HepG2 (cell line): ENCODE measurements at regions not wholly inside any gene's neighbourhood (a gene's known extent, or its start where the extent isn't known, plus 50 kb on each side); places are given as distances from the start of the nearest gene placed in this dataset.

ENCODE experiments used
- ATAC-seq: fragments of 200-7000 bp; cut with Tn5 transposase; 3 replicates; pipeline ENCODE4 v1.9.1; 2020; ENCODE audit warnings: mild to moderate bottlenecking, moderate library complexity
- BruUV-seq: library from RNA; stranded (reverse); fragments of 400-500 nt; replicated peaks from 2 replicates; lab custom pipeline; 2021; lab: Mats Ljungman, UMichigan
- CTCF ChIA-PET: fragments of 300-600 bp; formaldehyde crosslinking; extraction: SDS; loops from one replicate; lab custom pipeline; 2021; ENCODE audit warnings: low total read pairs, inconsistent platforms, low intra/inter-chr PET ratio; lab: Yijun Ruan, JAX
- POLR2A ChIA-PET: fragments of 350-600 bp; sonication (Branson Sonifier 250); formaldehyde crosslinking; loops from one replicate; lab custom pipeline; 2020; ENCODE audit warnings: antibody characterized with exemption, inconsistent platforms; lab: Yijun Ruan, JAX
- DNase-seq: peaks from one replicate; pipeline ENCODE4 v3.0.0-alpha.2; 2015; ENCODE audit warnings: low spot score
- FAIRE-seq: peaks from 3 replicates; lab custom pipeline; 2011; peaks lifted over from hg19 to GRCh38; lab: Jason Lieb, UNC
- H2AFZ ChIP-seq: one replicate; pipeline ENCODE4 v1.6.1; 2011; ENCODE audit warnings: low read length, inconsistent platforms
- H3K27ac ChIP-seq: fragments of 300-600 bp; 3 replicates; pipeline ENCODE4 v1.8.0; 2011; ENCODE audit warnings: mixed run types, mild to moderate bottlenecking, mixed read lengths, low read length, inconsistent platforms; ENCODE audit not compliant: insufficient read depth; ENCODE audit errors: extremely low read length
- H3K27me3 ChIP-seq, 2 experiments: fragments of 200-600 bp in 1 of 2; 2 replicates in 1 of 2; 3 replicates in 1 of 2; pipeline versions ENCODE4 v1.6.0 to v1.8.0; 2011; ENCODE audit warnings: low read length in 2 of 2, mild to moderate bottlenecking in 2 of 2, moderate library complexity in 2 of 2, inconsistent platforms in 1 of 2; ENCODE audit not compliant: insufficient read depth in 2 of 2, control insufficient read depth in 1 of 2
- H3K36me3 ChIP-seq, 2 experiments: fragments of 200-600 bp in 1 of 2; replicated peaks in 1 of 2; 2 replicates in 1 of 2; 3 replicates in 1 of 2; pipeline versions ENCODE4 v1.5.1 to v1.8.0; 2011; ENCODE audit warnings: low read length in 2 of 2, inconsistent platforms in 1 of 2; ENCODE audit not compliant: insufficient read depth in 2 of 2, control insufficient read depth in 1 of 2
- H3K4me1 ChIP-seq: 2 replicates; pipeline ENCODE4 v1.5.1; 2012; ENCODE audit warnings: low read length, inconsistent platforms; ENCODE audit not compliant: insufficient read depth
- H3K4me2 ChIP-seq: 2 replicates; pipeline ENCODE4 v1.6.0; 2011; ENCODE audit warnings: low read depth, low read length, inconsistent platforms
- H3K4me3 ChIP-seq, 3 experiments: fragments of 200-600 bp in 1 of 3; sonication (generic), shearing (Covaris generic) in 1 of 3; replicated peaks in 1 of 3; 2 replicates each; pipeline ENCODE4 v1.5.1; 2011 to 2016; ENCODE audit warnings: low read length in 3 of 3, inconsistent platforms in 2 of 3, low read depth in 2 of 3, mild to moderate bottlenecking in 2 of 3, control low read depth in 1 of 3, mixed read lengths in 1 of 3; ENCODE audit not compliant: insufficient read depth in 1 of 3
- H3K79me2 ChIP-seq: one replicate; pipeline ENCODE4 v1.6.1; 2011; ENCODE audit warnings: low read length, inconsistent platforms; ENCODE audit not compliant: insufficient read depth
- H3K9ac ChIP-seq: 2 replicates; pipeline ENCODE4 v1.6.0; 2011; ENCODE audit warnings: mild to moderate bottlenecking, low read depth, low read length, inconsistent platforms; ENCODE audit not compliant: insufficient read depth
- H3K9me3 ChIP-seq: 2 replicates; pipeline ENCODE4 v1.5.1; 2012; ENCODE audit warnings: mild to moderate bottlenecking, low read length
- H4K20me1 ChIP-seq: 2 replicates; pipeline ENCODE4 v1.6.0; 2011; ENCODE audit warnings: inconsistent platforms, mild to moderate bottlenecking, low read length, moderate library complexity; ENCODE audit not compliant: insufficient read depth
- FOSL2 ChIP-seq: sonication (generic); formaldehyde crosslinking; IDR thresholded peaks from 2 replicates; pipeline ENCODE4 v1.4.0; 2020; ENCODE audit warnings: missing genetic modification reagents
- SRF ChIP-seq: IDR thresholded peaks from 2 replicates; pipeline ENCODE4 v1.6.1; 2011; ENCODE audit warnings: mild to moderate bottlenecking, low read depth, low read length, moderate library complexity
- TBX3 ChIP-seq: fragments of 450-650 bp; IDR thresholded peaks from 2 replicates; pipeline ENCODE4 v1.6.1; 2017; ENCODE audit warnings: antibody characterized with exemption, mild to moderate bottlenecking, inconsistent platforms, borderline replicate concordance
- ZMYM3 ChIP-seq: sonication (generic); formaldehyde crosslinking; IDR thresholded peaks from 2 replicates; pipeline ENCODE4 v1.5.1; 2020; ENCODE audit warnings: mild to moderate bottlenecking, missing genetic modification reagents
- WGBS: methylation state at CpG from one replicate; pipeline ENCODE4 v1.1.6; 2017; ENCODE audit warnings: low lambda C conversion rate; 5-methylcytosine and 5-hydroxymethylcytosine counted together
- in situ Hi-C: cut with HindIII; loops from 2 replicates; pipeline ENCODE4 v1.10.0; 2017; ENCODE audit warnings: low pct_unique_long_range_greater_than_20kb; ENCODE audit not compliant: extremely low pct_ligation_motif_present
- intact Hi-C: fragments of 100-400 bp; cut with micrococcal nuclease; formaldehyde crosslinking; loops from one replicate; pipeline ENCODE4 v1.10.0; 2022; ENCODE audit not compliant: unreplicated experiment

DNA sequence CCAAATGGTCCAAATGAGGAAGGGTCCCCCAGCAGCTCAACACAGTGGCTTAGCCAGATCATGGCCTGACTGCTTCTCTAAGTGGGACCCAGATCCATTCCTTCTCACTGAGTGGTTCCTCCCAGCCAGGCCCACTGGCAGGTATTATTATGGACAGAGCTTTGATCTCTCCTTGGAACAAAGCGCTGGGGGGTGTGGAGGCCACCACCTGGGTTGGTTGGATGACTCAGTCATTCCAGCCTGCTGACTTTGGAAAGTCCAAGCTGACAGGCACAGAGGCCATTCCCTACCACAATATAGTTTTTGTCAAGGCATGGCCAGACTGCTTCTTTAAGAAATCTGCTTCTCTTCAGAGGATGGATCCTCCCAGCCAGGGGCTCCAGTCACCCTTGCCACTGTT, 341.1 kb downstream of the BTG1 start:
- no TSS peak for BruUV-seq
- intact Hi-C loops (no loop called here), in situ Hi-C loops (no loop called here)
- TF ChIP-seq ZMYM3 (CRISPR knock-in tag) (no peak), FOSL2 (CRISPR knock-in tag) (0 out of 2 replicates have a peak, but pooled peaks have one; percentile 6)
- H3K79me2 ChIP-seq = no peaks in the 10 kb centered on the region
- H3K36me3 ChIP-seq = no peaks in the 10 kb centered on the region
- ATAC-seq (no peak), DNase-seq (no peak), FAIRE-seq (no peak)
- H2AFZ ChIP-seq = no peak overlapping the region
- no peaks in the 10 kb centered on the region for H4K20me1 ChIP-seq
- ChIA-PET CTCF (no interaction called here), POLR2A (no interaction called here)
- no peak overlapping the region for H3K4me3 ChIP-seq
- H3K9ac ChIP-seq = no peak overlapping the region
- no peak overlapping the region for H3K27ac ChIP-seq
- H3K27me3 ChIP-seq = no peaks in the 10 kb centered on the region; a peak in 1 of 5 replicates
- no peaks in the 10 kb centered on the region for H3K9me3 ChIP-seq
- no peaks in the 10 kb centered on the region for H3K4me1 ChIP-seq
- H3K4me2 ChIP-seq = no peak overlapping the region
- 0% methylated on average over 1 of the region's 1 CpG for WGBS

DNA sequence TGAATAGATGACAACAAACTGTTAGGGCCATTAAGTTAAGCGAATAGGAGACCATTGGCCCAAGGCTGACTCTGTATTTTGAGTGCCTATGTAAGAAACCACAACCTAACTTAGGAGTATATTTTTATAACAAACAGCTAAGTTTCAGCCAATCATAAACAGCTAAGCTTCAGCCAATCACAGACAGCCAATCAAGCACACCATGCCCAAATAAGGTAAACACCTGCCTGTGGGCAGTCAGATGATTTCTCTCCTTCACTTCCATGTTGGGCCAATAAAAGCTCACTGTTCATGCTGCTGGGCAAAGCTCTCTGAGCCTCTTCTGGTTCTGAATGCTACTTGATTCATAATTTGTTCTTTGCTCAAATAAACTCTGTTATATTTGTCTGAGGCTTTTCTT, 344.6 kb downstream of the BTG1 start:
- ATAC-seq = no peak
- Histone ChIP-seq H3K79me2 (no peaks in the 10 kb centered on the region), H3K4me1 (no peaks in the 10 kb centered on the region), H3K36me3 (no peaks in the 10 kb centered on the region), H3K27ac (no peak overlapping the region)
- 0 out of 2 replicates have a peak, but pooled peaks have one; percentile 38 for TF ChIP-seq SRF
- no peak for TF ChIP-seq TBX3
- TF ChIP-seq, all 625 proteins: peak for 1
- H3K4me2 ChIP-seq = no peak overlapping the region
- H3K9ac ChIP-seq = no peak overlapping the region
- no peaks in the 10 kb centered on the region for H3K27me3 ChIP-seq
- DNase-seq (no peak), FAIRE-seq (no peak)
- intact Hi-C loops (no loop called here), in situ Hi-C loops (no loop called here)
- ChIA-PET CTCF (no interaction called here), POLR2A (no interaction called here)
- H3K9me3 ChIP-seq = no peaks in the 10 kb centered on the region
- no TSS peak for BruUV-seq
- no peaks in the 10 kb centered on the region for H4K20me1 ChIP-seq
- no peak overlapping the region for H2AFZ ChIP-seq
- no peak overlapping the region for H3K4me3 ChIP-seq
- 14% methylated on average over 1 of the region's 1 CpG for WGBS
